ENCODE measurements at regions not wholly inside any gene's neighbourhood (a gene's known extent, or its start where the extent isn't known, plus 50 kb on each side); places are given as distances from the start of the nearest gene placed in this dataset.

GRCh38 chr2:126839796-126840195 is 58.9 kb upstream of the TEX51 start:
- no peak for TF ChIP-seq CTCF (IDR thresholded peaks at IDR 0.05; ENCODE audit: borderline replicate concordance, extremely low read depth, insufficient read depth)
- no peak for FAIRE-seq
- Histone ChIP-seq H3K27ac (ENCODE audit: low read depth in 2 of 2, low read length in 2 of 2) (no peak overlapping the region), H3K4me3 (ENCODE audit: low read length in 3 of 3) (no peak overlapping the region), H3K4me1 (ENCODE audit: control insufficient read depth in 2 of 3, insufficient read depth in 2 of 3, low read depth in 1 of 3, low read length in 3 of 3) (no peaks in the 10 kb centered on the region), H3K9ac (ENCODE audit: low read length in 3 of 3) (no peak overlapping the region), H3K9me3 (ENCODE audit: control insufficient read depth in 2 of 3, insufficient read depth in 1 of 3, low read length in 3 of 3) (no peaks in the 10 kb centered on the region), H3K36me3 (ENCODE audit: control insufficient read depth in 2 of 3, insufficient read depth in 3 of 3, low read length in 3 of 3) (no peaks in the 10 kb centered on the region), H3K27me3 (ENCODE audit: control insufficient read depth, insufficient read depth, low read length) (no peaks in the 10 kb centered on the region)
- intact Hi-C loops (cut with DNase I): no loop called here
- peak in 2 of 5 donors; percentile 30 to 31 for DNase-seq

- H3K4me3 ChIP-seq (ENCODE audit: low read length in 3 of 3): no peak overlapping the region
- no peaks in the 10 kb centered on the region for H3K36me3 ChIP-seq (ENCODE audit: control insufficient read depth in 2 of 3, insufficient read depth in 3 of 3, low read length in 3 of 3)
- H3K9me3 ChIP-seq (ENCODE audit: control insufficient read depth in 2 of 3, insufficient read depth in 1 of 3, low read length in 3 of 3): no peaks in the 10 kb centered on the region
- H3K4me1 ChIP-seq (ENCODE audit: control insufficient read depth in 2 of 3, insufficient read depth in 2 of 3, low read depth in 1 of 3, low read length in 3 of 3): no peaks in the 10 kb centered on the region
- DNase-seq (no peak), FAIRE-seq (no peak)
- no peaks in the 10 kb centered on the region for H3K27me3 ChIP-seq (ENCODE audit: control insufficient read depth, insufficient read depth, low read length)
- H3K9ac ChIP-seq (ENCODE audit: low read length in 3 of 3): no peak overlapping the region
- TF ChIP-seq CTCF (IDR thresholded peaks at IDR 0.05; ENCODE audit: borderline replicate concordance, extremely low read depth, insufficient read depth): no peak
- H3K27ac ChIP-seq (ENCODE audit: low read depth in 2 of 2, low read length in 2 of 2): no peak overlapping the region
- intact Hi-C loops (cut with DNase I): no loop called here
Observed at GRCh38 chr2:126843081-126843480, 55.6 kb upstream of the TEX51 start.

GRCh38 chr2:126846241-126846640 is 52.4 kb upstream of the TEX51 start:
- H3K4me3 ChIP-seq (ENCODE audit: low read length in 3 of 3): no peak overlapping the region
- H3K9ac ChIP-seq (ENCODE audit: low read length in 3 of 3): no peak overlapping the region
- intact Hi-C loops (cut with DNase I): no loop called here
- DNase-seq: no peak
- no peaks in the 10 kb centered on the region for H3K36me3 ChIP-seq (ENCODE audit: control insufficient read depth in 2 of 3, insufficient read depth in 3 of 3, low read length in 3 of 3)
- H3K4me1 ChIP-seq (ENCODE audit: control insufficient read depth in 2 of 3, insufficient read depth in 2 of 3, low read depth in 1 of 3, low read length in 3 of 3): no peaks in the 10 kb centered on the region
- no peak for TF ChIP-seq CTCF (IDR thresholded peaks at IDR 0.05; ENCODE audit: borderline replicate concordance, extremely low read depth, insufficient read depth)
- FAIRE-seq: no peak
- H3K27me3 ChIP-seq (ENCODE audit: control insufficient read depth, insufficient read depth, low read length): no peaks in the 10 kb centered on the region
- H3K9me3 ChIP-seq (ENCODE audit: control insufficient read depth in 2 of 3, insufficient read depth in 1 of 3, low read length in 3 of 3): no peaks in the 10 kb centered on the region
- H3K27ac ChIP-seq (ENCODE audit: low read depth in 2 of 2, low read length in 2 of 2): no peak overlapping the region
